Hippocampal formation (tissue), 2 donors: ENCODE measurements at regions not wholly inside any gene's neighbourhood (a gene's known extent, or its start where the extent isn't known, plus 50 kb on each side); places are given as distances from the start of the nearest gene placed in this dataset.

Experiments
- DNase-seq, 2 donors: peaks; one replicate each; lab custom pipeline; 2025; lab: John Stamatoyannopoulos, UW

DNA sequence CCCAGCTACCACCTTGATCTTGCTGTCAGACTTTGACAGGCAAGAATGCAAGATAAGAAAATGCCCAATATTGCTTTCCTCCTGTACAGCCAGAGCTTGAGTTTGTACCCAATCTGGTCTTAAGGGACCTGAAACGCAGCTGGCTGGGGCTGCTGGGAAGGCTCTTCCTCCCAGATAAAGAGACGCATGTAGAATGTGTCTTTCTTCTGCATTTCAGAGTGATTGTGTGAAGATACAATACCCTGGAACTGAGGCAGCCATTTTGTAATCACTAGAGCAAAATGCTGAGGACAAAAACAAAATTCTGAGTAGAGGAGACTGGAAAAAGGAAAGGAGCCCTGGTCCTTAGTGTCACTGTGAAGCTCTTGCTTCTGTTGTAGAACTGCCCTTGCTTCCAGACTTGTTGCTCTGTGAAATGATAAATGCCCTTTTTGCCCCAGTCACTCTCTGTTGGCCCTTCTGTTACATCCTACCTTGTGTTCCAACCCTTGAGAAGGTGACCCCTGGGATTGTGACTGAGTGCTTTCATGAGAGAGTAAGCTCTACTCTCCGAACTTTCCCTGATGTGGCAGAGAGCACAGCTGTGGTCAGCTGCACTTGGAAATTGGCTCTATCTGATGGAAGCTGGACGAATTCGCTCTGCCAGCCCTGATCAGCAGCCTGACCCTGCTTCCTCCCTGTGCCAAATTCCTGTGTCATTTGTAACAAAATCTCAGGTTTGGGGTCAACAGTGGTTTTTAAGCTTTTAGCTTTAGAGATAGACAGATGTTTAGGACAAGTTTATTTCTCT lies 137.4 kb upstream of the RBMS1 start:
- DNase-seq = no peak

- DNase-seq = no peak
These were observed 138.7 kb upstream of the RBMS1 start for GRCh38 chr2:160632084-160632975.

DNA sequence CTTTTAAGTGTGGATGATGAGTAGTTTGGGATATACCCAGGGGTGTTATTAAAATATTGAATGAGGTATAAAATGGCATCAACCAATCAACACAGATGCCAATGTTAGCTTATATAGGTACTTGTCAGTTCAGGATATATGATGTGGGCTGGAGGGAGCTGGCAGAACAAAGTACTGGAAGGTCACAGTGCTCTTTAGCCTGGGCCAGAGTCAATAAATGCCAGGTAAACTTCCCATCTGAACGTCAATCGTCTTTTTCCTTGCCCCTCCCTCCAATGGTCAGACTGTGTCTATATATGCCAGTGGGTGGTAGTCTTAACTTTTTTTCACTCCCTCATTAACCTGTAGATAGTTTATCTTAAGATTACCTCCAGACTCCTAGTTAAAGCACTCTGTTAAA lies 140.8 kb upstream of the RBMS1 start:
- no peak for DNase-seq

DNA sequence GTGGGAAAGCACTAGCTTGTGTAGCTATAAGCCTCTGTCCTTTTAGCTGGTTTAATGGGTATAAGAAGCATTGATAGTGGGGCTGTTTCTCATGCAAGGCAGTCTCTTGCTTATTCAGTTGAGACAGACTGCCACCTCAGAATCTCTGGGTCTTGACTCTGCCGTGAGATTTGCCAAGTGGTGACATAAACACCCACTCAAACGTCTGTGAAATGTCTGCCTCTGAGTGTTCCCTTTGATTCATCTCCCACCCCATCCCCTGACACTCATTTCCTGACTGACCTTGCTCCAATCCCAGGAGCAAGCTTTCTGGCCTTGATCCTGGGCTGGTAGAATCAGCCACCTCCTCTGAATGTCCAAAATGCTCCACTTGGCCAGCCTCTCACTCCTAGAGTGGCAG lies 141.9 kb upstream of the RBMS1 start:
- no peak for DNase-seq

DNA sequence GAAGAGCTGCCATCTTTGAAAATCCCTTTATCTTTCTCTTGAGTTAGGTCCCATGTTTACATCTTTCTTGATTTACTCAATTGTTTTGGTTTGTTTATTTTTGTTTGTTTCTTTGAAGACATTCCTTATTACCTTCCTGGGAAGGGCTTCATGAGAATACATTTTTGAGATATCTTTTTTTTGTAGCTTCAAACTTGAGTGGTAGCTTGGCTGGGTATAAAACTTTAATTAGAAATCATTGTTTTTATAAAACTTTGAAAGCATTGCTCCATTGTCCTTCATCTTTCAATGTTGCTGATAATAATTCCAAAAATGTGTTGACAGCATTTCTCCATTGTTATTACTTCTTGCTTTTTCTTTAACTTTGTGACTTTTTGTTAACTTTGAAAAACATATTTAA lies 145.9 kb upstream of the RBMS1 start:
- DNase-seq = no peak

DNA sequence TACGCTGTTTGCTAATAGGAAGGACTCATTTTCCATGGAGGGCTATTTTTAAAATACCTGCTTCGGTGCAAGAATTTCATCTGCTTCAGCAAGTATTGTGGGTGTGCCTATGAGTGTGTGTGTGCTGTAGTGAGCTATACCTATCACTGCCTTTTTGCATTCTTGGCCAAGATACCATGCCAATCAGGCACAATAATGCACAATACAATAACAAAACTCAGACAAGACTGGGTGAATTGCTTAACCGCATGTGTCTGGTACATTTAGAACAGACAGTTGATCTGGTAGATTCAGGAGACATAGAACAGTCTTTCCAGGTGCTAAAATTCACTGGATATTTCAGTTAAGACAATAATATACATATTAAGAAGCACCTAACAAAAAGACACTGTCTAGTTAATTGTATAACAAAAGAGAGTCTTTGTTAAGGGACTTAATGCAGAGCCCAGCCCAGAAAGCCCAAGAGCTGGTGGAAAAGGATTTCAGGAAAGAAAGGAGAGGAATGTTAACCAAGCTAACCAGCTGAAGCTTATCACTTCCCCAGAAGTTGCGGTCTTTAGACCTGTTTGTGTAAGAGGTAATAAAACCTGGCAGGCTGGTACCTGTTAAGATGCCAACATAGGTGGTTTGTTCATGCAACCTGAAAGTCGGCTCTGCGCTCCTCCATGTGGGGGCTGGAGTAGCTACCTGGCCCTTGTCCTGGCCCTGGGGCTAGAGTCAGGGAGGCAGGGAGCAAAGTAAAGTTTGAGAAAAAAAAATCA lies 153.3 kb upstream of the RBMS1 start:
- DNase-seq = no peak

GRCh38 chr2:160647967-160648685 lies 154.5 kb upstream of the RBMS1 start:
- no peak for DNase-seq

- no peak for DNase-seq
These were observed 156.1 kb upstream of the RBMS1 start for GRCh38 chr2:160649698-160650097.

- DNase-seq = no peak
These were observed 156.8 kb upstream of the RBMS1 start for GRCh38 chr2:160650196-160651118.

DNA sequence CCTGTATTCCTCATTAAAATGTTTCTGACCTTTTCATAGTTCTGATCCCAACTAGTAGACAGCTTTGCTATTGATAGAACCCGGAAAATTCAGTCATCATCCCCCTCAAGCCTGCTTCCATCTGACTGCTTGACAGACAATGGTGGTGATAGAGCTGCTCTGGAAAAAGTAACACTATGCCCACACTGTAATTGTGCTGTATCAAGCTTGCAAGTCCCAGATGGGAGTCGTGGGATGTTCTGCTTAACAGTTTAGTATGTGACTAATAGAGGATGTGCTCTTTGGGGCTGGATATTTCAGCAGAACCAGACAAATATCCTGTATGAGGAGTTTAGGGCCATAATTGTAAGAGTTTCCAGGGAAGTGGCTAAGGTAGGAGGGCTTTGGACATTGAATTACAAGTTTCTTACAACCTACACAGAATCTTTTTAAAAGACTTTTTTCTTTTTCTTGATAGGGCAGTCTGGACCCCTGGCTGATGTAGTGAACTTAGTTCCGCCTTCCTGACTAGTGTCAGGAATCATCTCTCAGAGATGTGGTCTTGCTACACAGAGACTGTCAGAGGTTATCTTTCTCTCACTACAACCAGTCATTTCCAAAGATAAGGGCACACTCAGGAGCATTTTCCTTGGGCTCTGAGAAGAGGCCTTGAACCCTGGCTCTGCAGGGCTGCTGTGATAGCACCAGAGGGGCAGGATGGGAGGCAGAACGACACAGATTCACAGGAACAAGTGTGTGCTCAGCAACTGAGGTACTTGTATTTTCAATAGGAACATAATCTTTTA lies 158.0 kb upstream of the RBMS1 start:
- no peak for DNase-seq

GRCh38 chr2:160652236-160652635 lies 158.6 kb upstream of the RBMS1 start:
- DNase-seq = no peak

GRCh38 chr2:160657196-160657595 lies 163.6 kb upstream of the RBMS1 start:
- DNase-seq = no peak

GRCh38 chr2:160658851-160659250 lies 165.2 kb upstream of the RBMS1 start:
- DNase-seq = no peak

GRCh38 chr2:160660741-160661140 lies 167.1 kb upstream of the RBMS1 start:
- no peak for DNase-seq

DNA sequence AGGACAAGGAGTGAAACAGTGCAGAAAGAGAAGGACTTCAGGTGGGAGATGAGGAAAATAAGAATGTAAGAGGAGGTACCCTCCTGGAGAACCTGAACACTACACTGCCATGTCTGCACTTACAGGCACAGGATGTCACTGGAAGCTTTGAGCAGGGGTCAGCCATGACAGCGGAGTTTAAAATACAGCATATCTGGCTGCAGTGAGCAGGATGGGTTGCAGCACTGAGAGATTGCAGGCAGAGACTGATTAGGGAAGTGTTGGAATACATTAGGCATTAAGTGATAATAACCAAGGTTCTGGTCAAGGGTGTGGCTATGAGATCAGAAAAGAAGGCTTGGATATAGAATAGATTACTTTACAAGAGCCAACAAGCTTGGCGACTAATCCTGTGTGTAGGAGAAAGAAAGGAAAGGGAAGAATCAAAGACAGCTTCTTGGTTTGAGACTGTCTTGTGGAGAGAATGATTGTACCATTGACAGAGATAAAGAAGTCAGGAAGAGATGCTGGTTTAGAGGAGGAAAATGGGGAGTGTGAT lies 171.1 kb upstream of the RBMS1 start:
- no peak for DNase-seq

DNA sequence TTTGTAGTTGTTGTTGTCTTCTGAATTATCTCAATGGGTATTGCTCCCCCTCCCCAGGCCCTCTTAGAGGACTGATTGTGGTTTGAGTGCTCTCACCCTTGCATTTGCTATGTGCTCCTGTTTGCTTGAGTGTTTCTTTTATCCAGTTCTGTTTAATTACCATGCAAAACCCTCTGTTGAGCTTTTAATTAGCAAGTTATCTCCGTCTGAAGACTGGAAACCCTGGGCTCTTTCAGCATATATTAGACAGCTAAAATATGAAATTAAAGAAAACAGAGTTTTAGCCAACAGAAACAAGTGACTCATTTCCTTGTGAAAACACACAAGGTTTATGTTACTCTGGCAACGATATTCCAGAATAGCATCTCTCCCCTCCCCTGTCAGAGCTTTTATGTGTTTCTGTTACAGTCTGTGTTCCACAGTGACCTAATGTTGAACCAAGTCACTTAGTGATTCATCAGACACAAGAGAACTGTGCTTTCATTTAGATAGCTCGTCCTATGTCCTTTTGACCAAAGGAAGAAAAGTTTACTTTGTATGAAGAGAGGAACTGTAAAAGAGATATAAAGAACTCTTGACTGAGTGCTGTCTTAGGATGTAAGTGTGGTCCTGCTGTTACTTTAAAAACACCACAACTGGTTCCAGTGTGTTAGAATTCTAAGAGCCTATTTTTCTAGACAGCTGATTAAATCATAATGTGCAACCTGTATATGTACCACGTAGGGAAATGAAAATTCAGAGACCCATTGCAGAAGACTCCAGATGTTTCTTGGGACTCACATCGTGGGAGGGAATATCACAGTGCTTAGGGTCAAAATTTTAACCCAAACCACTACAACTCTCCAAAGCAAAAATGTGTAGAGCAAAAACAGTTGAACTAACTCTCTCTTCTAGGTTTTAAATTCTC lies 172.8 kb upstream of the RBMS1 start:
- no peak for DNase-seq

DNA sequence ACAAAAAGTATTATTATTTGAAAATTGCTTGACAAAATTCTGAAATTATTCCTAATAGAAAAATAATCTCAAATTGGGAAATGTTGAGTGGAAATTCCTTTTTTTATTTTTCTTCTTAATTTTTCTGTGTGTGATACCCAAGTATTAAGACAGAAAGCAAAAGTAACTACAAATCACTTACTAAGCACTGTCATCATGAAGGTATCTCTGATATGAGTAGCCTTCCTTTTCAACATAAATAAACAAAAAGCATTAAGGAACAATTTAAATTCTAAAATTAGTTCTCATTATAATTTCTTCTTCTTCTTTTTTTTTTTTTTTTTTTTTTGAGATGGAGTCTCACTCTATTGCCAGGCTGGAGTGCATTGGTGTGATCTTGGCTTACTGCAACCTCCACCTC lies 174.2 kb upstream of the RBMS1 start:
- DNase-seq = no peak

DNA sequence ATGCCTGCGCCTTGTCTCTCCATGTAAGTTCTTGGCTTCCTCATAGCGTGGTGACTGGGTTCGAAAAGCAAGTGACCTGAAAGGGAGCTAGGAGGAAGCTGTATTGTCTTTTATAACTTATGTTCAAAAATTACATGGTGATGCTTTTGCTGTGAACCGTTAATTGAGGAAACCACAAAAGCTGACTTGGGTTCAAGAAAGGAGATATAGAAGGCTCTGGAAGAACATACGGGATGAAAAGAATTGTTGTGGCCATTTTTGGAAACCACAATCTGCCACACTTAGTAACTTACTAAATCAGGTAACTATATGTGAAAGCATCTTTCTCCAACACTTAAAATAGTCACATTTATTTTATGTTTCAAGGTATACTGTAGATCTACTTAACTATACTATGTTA lies 177.0 kb upstream of the RBMS1 start:
- DNase-seq = no peak

GRCh38 chr2:160672211-160672610 lies 178.6 kb upstream of the RBMS1 start:
- DNase-seq = no peak
